Cardiac septum (tissue), 1 donor: ENCODE measurements at regions not wholly inside any gene's neighbourhood (a gene's known extent, or its start where the extent isn't known, plus 50 kb on each side); places are given as distances from the start of the nearest gene placed in this dataset.
"Not testable (repeated sequence)": the region's sequence is repeated elsewhere in the genome, so short reads cannot be mapped to it uniquely, and the experiment has no call there.

Experiments used
- DNase-seq: peaks from one replicate; pipeline ENCODE4 v3.0.0-alpha.2; 2020; ENCODE audit warnings: low spot score
- intact Hi-C: fragments of 100-400 bp; cut with DNase I; formaldehyde crosslinking; loops from one replicate; pipeline ENCODE4 v1.14.0; 2022
- donor health status: DM: no; HTN: no; CAD: no.

- no peak for DNase-seq
- intact Hi-C loops: no loop called here
Observed at GRCh38 chr7:3180604-3181003, 120.4 kb upstream of the SDK1 start.

- DNase-seq, intact Hi-C loops: not testable (repeated sequence)
Observed at GRCh38 chr7:3182055-3182454, 119.0 kb upstream of the SDK1 start.

- intact Hi-C loops: no loop called here
- DNase-seq: no peak
Observed at GRCh38 chr7:3187444-3188040, 113.5 kb upstream of the SDK1 start.

- DNase-seq: no peak
- intact Hi-C loops: no loop called here
Observed at GRCh38 chr7:3188946-3189345, 112.1 kb upstream of the SDK1 start.

GRCh38 chr7:3191548-3191947 lies 109.5 kb upstream of the SDK1 start:
- intact Hi-C loops: no loop called here

GRCh38 chr7:3192669-3193068 lies 108.4 kb upstream of the SDK1 start:
- DNase-seq: no peak
- intact Hi-C loops: no loop called here

More at GRCh38 chr7:3191548-3191947, 109.5 kb upstream of the SDK1 start:
- no peak for DNase-seq

- intact Hi-C loops: no loop called here
- no peak for DNase-seq
Observed at GRCh38 chr7:3193379-3194120, 107.5 kb upstream of the SDK1 start.

GRCh38 chr7:3194501-3195141 lies 106.4 kb upstream of the SDK1 start:
- DNase-seq: no peak
- intact Hi-C loops: no loop called here

- intact Hi-C loops: no loop called here
- DNase-seq: peak; percentile 29
Observed at GRCh38 chr7:3195160-3195559, 105.9 kb upstream of the SDK1 start.

GRCh38 chr7:3196629-3197400 lies 104.2 kb upstream of the SDK1 start:
- DNase-seq: peak; percentile 26
- intact Hi-C loops: no loop called here

GRCh38 chr7:3197567-3198213 lies 103.4 kb upstream of the SDK1 start:
- peak; percentile 14 for DNase-seq
- intact Hi-C loops: no loop called here

GRCh38 chr7:3198316-3198715 lies 102.7 kb upstream of the SDK1 start:
- DNase-seq: no peak

GRCh38 chr7:3200504-3200903 lies 100.5 kb upstream of the SDK1 start:
- intact Hi-C loops: no loop called here
- peak; percentile 39 for DNase-seq

More at GRCh38 chr7:3198316-3198715, 102.7 kb upstream of the SDK1 start:
- intact Hi-C loops: no loop called here

- DNase-seq: no peak
- intact Hi-C loops: no loop called here
Observed at GRCh38 chr7:3201306-3201705, 99.7 kb upstream of the SDK1 start.

GRCh38 chr7:3201937-3202710 lies 98.9 kb upstream of the SDK1 start:
- intact Hi-C loops: no loop called here
- DNase-seq: peak; percentile 31

- intact Hi-C loops: no loop called here
- DNase-seq: peak; percentile 27
Observed at GRCh38 chr7:3204526-3204925, 96.5 kb upstream of the SDK1 start.

GRCh38 chr7:3206101-3206500 lies 95.0 kb upstream of the SDK1 start:
- intact Hi-C loops: no loop called here
- peak; percentile 7 for DNase-seq

- DNase-seq: peak; percentile 64
- intact Hi-C loops: no loop called here
Observed at GRCh38 chr7:3206771-3207191, 94.3 kb upstream of the SDK1 start.

- intact Hi-C loops: no loop called here
- DNase-seq: no peak
Observed at GRCh38 chr7:3207387-3207902, 93.6 kb upstream of the SDK1 start.
